GM12892 (cell line): ENCODE measurements at regions not wholly inside any gene's neighbourhood (a gene's known extent, or its start where the extent isn't known, plus 50 kb on each side); places are given as distances from the start of the nearest gene placed in this dataset.
"Not testable (repeated sequence)": the region's sequence is repeated elsewhere in the genome, so short reads cannot be mapped to it uniquely, and the experiment has no call there.

ENCODE experiments used
- DNase-seq: peaks from one replicate; pipeline ENCODE4 v3.0.0; 2011; ENCODE audit not compliant: insufficient read length
- FAIRE-seq: peaks from 2 replicates; lab custom pipeline; 2011; peaks lifted over from hg19 to GRCh38; lab: Jason Lieb, UNC

GRCh38 chr21:5064581-5065142 is 5456.7 kb upstream of the TPTE start:
- not testable (repeated sequence) for DNase-seq, FAIRE-seq

GRCh38 chr21:5065240-5066211 is 5455.9 kb upstream of the TPTE start:
- not testable (repeated sequence) for DNase-seq, FAIRE-seq

- not testable (repeated sequence) for DNase-seq, FAIRE-seq
Measured at GRCh38 chr21:5066682-5067251, 5454.6 kb upstream of the TPTE start.

GRCh38 chr21:5067326-5068048 is 5453.9 kb upstream of the TPTE start:
- not testable (repeated sequence) for DNase-seq, FAIRE-seq

- FAIRE-seq, DNase-seq: not testable (repeated sequence)
Measured at GRCh38 chr21:5068649-5069048, 5452.7 kb upstream of the TPTE start.

- DNase-seq, FAIRE-seq: not testable (repeated sequence)
Measured at GRCh38 chr21:5071180-5071579, 5450.2 kb upstream of the TPTE start.

- not testable (repeated sequence) for DNase-seq, FAIRE-seq
Measured at GRCh38 chr21:5076854-5077253, 5444.5 kb upstream of the TPTE start.

- FAIRE-seq, DNase-seq: not testable (repeated sequence)
Measured at GRCh38 chr21:5079361-5079760, 5442.0 kb upstream of the TPTE start.

GRCh38 chr21:5080015-5080414 is 5441.4 kb upstream of the TPTE start:
- DNase-seq, FAIRE-seq: not testable (repeated sequence)

- DNase-seq, FAIRE-seq: not testable (repeated sequence)
Measured at GRCh38 chr21:5084246-5084645, 5437.1 kb upstream of the TPTE start.

- not testable (repeated sequence) for FAIRE-seq, DNase-seq
Measured at GRCh38 chr21:5085456-5085855, 5435.9 kb upstream of the TPTE start.

- DNase-seq, FAIRE-seq: not testable (repeated sequence)
Measured at GRCh38 chr21:5086416-5086815, 5435.0 kb upstream of the TPTE start.

GRCh38 chr21:5088820-5089219 is 5432.6 kb upstream of the TPTE start:
- not testable (repeated sequence) for DNase-seq, FAIRE-seq

- FAIRE-seq, DNase-seq: not testable (repeated sequence)
Measured at GRCh38 chr21:5089399-5090089, 5431.8 kb upstream of the TPTE start.

- FAIRE-seq, DNase-seq: not testable (repeated sequence)
Measured at GRCh38 chr21:5090132-5091079, 5431.0 kb upstream of the TPTE start.

- not testable (repeated sequence) for DNase-seq, FAIRE-seq
Measured at GRCh38 chr21:5091274-5091673, 5430.1 kb upstream of the TPTE start.

- not testable (repeated sequence) for DNase-seq, FAIRE-seq
Measured at GRCh38 chr21:5095628-5096027, 5425.8 kb upstream of the TPTE start.
